ENCODE measurements at regions not wholly inside any gene's neighbourhood (a gene's known extent, or its start where the extent isn't known, plus 50 kb on each side); places are given as distances from the start of the nearest gene placed in this dataset.

GRCh38 chr13:59247171-59247570, 916.6 kb downstream of the DIAPH3 start:
- H3K4me1 ChIP-seq (ENCODE audit: insufficient read depth, low read length) = no peaks in the 10 kb centered on the region
- DNase-seq (no peak), ATAC-seq (no peak)
- BruUV-seq (replicated peaks) = no TSS peak
- no peak overlapping the region for H3K4me2 ChIP-seq (ENCODE audit: low read length)
- H3K36me3 ChIP-seq (ENCODE audit: low read depth, low read length) = no peaks in the 10 kb centered on the region
- no peak overlapping the region for H3K9ac ChIP-seq (ENCODE audit: low read length)
- intact Hi-C loops (cut with micrococcal nuclease) = no loop called here
- no peaks in the 10 kb centered on the region for H3F3A ChIP-seq (ENCODE audit: low read length, unreplicated experiment)
- ChIA-PET CTCF (no interaction called here), POLR2A (ENCODE audit: unreplicated experiment) (no interaction called here)
- H3K79me2 ChIP-seq (ENCODE audit: low read length) = no peaks in the 10 kb centered on the region
- H3K4me3 ChIP-seq (ENCODE audit: low read length) = no peak overlapping the region
- TF ChIP-seq EZH2phosphoT487 (IDR thresholded peaks at IDR 0.05; ENCODE audit: borderline replicate concordance, low read length) (no peak), EZH2 (IDR thresholded peaks at IDR 0.05; ENCODE audit: low read length, unreplicated experiment) (no peak)
- TF ChIP-seq, protein P1, sequence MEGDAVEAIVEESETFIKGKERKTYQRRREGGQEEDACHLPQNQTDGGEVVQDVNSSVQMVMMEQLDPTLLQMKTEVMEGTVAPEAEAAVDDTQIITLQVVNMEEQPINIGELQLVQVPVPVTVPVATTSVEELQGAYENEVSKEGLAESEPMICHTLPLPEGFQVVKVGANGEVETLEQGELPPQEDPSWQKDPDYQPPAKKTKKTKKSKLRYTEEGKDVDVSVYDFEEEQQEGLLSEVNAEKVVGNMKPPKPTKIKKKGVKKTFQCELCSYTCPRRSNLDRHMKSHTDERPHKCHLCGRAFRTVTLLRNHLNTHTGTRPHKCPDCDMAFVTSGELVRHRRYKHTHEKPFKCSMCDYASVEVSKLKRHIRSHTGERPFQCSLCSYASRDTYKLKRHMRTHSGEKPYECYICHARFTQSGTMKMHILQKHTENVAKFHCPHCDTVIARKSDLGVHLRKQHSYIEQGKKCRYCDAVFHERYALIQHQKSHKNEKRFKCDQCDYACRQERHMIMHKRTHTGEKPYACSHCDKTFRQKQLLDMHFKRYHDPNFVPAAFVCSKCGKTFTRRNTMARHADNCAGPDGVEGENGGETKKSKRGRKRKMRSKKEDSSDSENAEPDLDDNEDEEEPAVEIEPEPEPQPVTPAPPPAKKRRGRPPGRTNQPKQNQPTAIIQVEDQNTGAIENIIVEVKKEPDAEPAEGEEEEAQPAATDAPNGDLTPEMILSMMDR (conservative IDR thresholded peaks at IDR 0.05; ENCODE audit: low read depth, low read length) = no peak
- no peak overlapping the region for H3K27ac ChIP-seq (ENCODE audit: low read length)
- H3K9me3 ChIP-seq (ENCODE audit: low read length) = no peaks in the 10 kb centered on the region
- H3K27me3 ChIP-seq (ENCODE audit: low read length) = peaks cover 3% of the 10 kb centered on the region; the same call in 1 of the 2 replicates
- H2AFZ ChIP-seq (ENCODE audit: low read length) = no peak overlapping the region
- H4K20me1 ChIP-seq (ENCODE audit: low read length) = no peaks in the 10 kb centered on the region
- no peaks in the 10 kb centered on the region for H3K9me2 ChIP-seq (replicated peaks; ENCODE audit: low read length)

GRCh38 chr13:59250336-59251189, 913.2 kb downstream of the DIAPH3 start:
- H2AFZ ChIP-seq (ENCODE audit: low read length) = no peak overlapping the region
- POLR2A ChIA-PET (ENCODE audit: unreplicated experiment) = no interaction called here
- H3K9ac ChIP-seq (ENCODE audit: low read length) = no peak overlapping the region
- ATAC-seq (no peak), DNase-seq (no peak)
- no peak overlapping the region for H3K27ac ChIP-seq (ENCODE audit: low read length)
- no peaks in the 10 kb centered on the region for H3K36me3 ChIP-seq (ENCODE audit: low read depth, low read length)
- no peaks in the 10 kb centered on the region for H4K20me1 ChIP-seq (ENCODE audit: low read length)
- TF ChIP-seq EZH2 (IDR thresholded peaks at IDR 0.05; ENCODE audit: low read length, unreplicated experiment) (no peak), EZH2phosphoT487 (IDR thresholded peaks at IDR 0.05; ENCODE audit: borderline replicate concordance, low read length) (no peak)
- TF ChIP-seq, protein P1 (conservative IDR thresholded peaks at IDR 0.05; ENCODE audit: low read depth, low read length) = no peak
- H3F3A ChIP-seq (ENCODE audit: low read length, unreplicated experiment) = no peaks in the 10 kb centered on the region
- H3K27me3 ChIP-seq (ENCODE audit: low read length) = no peaks in the 10 kb centered on the region
- intact Hi-C loops (cut with micrococcal nuclease) = no loop called here
- BruUV-seq (replicated peaks) = no TSS peak
- no peaks in the 10 kb centered on the region for H3K9me2 ChIP-seq (replicated peaks; ENCODE audit: low read length)
- no peak overlapping the region for H3K4me3 ChIP-seq (ENCODE audit: low read length)
- H3K4me1 ChIP-seq (ENCODE audit: insufficient read depth, low read length) = no peaks in the 10 kb centered on the region
- no peaks in the 10 kb centered on the region for H3K9me3 ChIP-seq (ENCODE audit: low read length)
- H3K79me2 ChIP-seq (ENCODE audit: low read length) = no peaks in the 10 kb centered on the region
- H3K4me2 ChIP-seq (ENCODE audit: low read length) = no peak overlapping the region
- CTCF ChIA-PET = no interaction called here
